ENCODE measurements at regions not wholly inside any gene's neighbourhood (a gene's known extent, or its start where the extent isn't known, plus 50 kb on each side); places are given as distances from the start of the nearest gene placed in this dataset.
A peak's percentile ranks its signal among the peaks of the same experiment; 100 is the strongest.

DNA sequence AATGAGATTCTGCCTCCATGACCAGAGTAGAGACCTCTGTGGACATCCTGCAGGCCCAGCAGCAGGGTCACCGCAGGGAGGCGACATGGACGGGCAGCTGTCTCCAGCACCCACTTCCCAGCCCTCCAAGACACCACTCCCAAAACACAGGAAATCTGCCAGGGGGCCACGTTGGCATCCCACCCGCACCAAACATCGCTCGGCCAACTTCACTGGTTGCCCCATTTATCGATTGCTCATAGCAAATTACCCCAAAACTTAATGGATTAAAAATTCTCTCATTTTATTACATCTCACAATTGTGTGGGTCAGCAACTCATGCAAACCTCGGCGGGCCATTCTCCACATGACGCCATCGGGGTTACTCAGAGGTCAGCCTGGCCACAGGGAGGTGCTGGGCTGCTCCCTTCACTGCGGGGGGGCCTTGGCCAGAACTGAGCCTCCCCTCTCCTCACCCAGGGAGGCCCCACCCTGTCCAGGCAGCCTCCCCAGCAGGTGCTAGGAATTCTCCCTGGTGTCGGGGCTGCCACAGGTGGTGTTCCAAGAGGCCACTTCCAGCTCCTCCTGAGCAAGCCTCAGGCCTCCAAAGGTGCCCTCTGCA, 420.7 kb upstream of the MYT1L start:
- Histone ChIP-seq H3K9me3 (no peaks in the 10 kb centered on the region), H3K27me3 (no peaks in the 10 kb centered on the region), H3K4me1 (no peaks in the 10 kb centered on the region), H3K4me3 (no peak overlapping the region), H3K36me3 (no peaks in the 10 kb centered on the region), H3K27ac (no peak overlapping the region)
- TF ChIP-seq, protein P1, sequence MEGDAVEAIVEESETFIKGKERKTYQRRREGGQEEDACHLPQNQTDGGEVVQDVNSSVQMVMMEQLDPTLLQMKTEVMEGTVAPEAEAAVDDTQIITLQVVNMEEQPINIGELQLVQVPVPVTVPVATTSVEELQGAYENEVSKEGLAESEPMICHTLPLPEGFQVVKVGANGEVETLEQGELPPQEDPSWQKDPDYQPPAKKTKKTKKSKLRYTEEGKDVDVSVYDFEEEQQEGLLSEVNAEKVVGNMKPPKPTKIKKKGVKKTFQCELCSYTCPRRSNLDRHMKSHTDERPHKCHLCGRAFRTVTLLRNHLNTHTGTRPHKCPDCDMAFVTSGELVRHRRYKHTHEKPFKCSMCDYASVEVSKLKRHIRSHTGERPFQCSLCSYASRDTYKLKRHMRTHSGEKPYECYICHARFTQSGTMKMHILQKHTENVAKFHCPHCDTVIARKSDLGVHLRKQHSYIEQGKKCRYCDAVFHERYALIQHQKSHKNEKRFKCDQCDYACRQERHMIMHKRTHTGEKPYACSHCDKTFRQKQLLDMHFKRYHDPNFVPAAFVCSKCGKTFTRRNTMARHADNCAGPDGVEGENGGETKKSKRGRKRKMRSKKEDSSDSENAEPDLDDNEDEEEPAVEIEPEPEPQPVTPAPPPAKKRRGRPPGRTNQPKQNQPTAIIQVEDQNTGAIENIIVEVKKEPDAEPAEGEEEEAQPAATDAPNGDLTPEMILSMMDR (IDR thresholded peaks at IDR 0.05 in 4 of 5, conservative IDR thresholded peaks at IDR 0.05 in 1 of 5): no peak
- no peak for TF ChIP-seq POLR2A (IDR thresholded peaks at IDR 0.05)
- in situ Hi-C loops (cut with MboI; ENCODE audit: low sequenced_read_pairs in 4 of 4): no loop called here
- ATAC-seq: no peak
- no peak for DNase-seq
- intact Hi-C loops (cut with DNase I; ENCODE audit: low total_unique reads): no loop called here

DNA sequence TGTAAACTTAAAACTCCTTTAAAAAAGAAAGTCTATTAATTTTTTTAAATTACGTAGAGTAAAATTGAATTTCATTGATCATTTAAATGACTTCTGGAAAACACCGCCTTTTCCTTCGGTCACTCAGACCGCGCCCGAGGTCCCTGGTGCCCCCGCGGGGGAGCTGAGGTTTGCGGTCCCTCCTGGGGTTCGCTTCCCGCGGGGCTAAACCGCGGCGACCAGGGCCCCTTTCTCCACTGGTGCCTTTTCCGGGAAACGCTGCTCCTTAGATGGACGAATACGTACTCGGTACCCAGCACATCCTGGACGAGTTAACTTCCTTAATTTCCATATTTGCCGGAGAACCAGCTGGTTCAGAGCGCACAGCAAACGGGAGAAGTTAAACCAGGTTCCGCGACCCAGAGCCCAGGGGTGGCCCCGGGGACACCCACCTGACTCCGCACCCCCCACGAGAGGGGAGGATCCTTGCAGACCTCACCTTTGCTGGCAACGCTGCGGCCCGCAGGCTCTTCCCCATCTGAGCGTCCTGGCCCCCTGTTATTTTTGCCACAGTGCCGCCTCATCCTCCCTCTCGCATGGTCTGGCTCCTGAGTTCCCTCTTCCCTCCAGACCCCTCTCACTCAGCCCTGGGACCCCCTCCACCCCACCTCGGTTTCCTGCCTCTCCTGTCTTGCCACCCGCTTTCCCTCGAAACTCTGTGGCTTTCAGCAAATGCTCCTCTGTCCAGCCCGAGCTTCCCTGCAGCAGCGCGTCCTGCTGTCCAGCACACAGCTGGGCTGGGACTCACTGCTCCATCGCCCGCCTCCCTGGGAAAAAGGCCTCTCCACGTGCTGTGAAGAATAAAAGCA, 420.0 kb upstream of the MYT1L start:
- no peak for ATAC-seq
- intact Hi-C loops (cut with DNase I; ENCODE audit: low total_unique reads): no loop called here
- H3K9me3 ChIP-seq: no peaks in the 10 kb centered on the region
- in situ Hi-C loops (cut with MboI; ENCODE audit: low sequenced_read_pairs in 4 of 4): no loop called here
- H3K27ac ChIP-seq: no peak overlapping the region
- H3K4me3 ChIP-seq: no peak overlapping the region
- no peaks in the 10 kb centered on the region for H3K4me1 ChIP-seq
- H3K36me3 ChIP-seq: no peaks in the 10 kb centered on the region
- H3K27me3 ChIP-seq: no peaks in the 10 kb centered on the region
- no peak for DNase-seq
- TF ChIP-seq, protein P1 (IDR thresholded peaks at IDR 0.05 in 4 of 5, conservative IDR thresholded peaks at IDR 0.05 in 1 of 5): no peak
- no peak for TF ChIP-seq POLR2A (IDR thresholded peaks at IDR 0.05)

DNA sequence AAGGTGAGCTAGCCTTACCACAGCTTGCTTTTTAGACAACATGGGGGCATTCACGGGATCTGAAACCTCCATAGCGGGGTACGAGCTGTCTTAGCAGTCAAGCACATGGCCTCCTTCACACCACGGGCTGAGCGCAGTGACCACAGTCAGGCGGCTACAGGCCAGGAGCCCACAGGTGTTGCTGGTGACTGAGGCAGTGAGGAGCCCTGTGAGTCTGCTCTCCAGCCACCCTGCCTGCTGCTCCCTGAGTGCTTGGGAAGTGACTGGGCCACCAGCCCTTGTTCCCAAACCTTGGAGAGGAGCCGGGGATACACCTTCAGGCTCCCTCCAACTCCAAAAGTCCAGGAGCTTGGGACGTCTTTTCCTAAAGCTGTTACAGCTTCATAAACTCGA, 418.1 kb upstream of the MYT1L start:
- no peaks in the 10 kb centered on the region for H3K36me3 ChIP-seq
- H3K27me3 ChIP-seq: no peaks in the 10 kb centered on the region
- no peaks in the 10 kb centered on the region for H3K4me1 ChIP-seq
- TF ChIP-seq POLR2A (IDR thresholded peaks at IDR 0.05): no peak
- TF ChIP-seq, protein P1 (IDR thresholded peaks at IDR 0.05 in 4 of 5, conservative IDR thresholded peaks at IDR 0.05 in 1 of 5): no peak
- H3K4me3 ChIP-seq: no peak overlapping the region
- in situ Hi-C loops (cut with MboI; ENCODE audit: low sequenced_read_pairs in 4 of 4): no loop called here
- intact Hi-C loops (cut with DNase I; ENCODE audit: low total_unique reads): no loop called here
- no peak overlapping the region for H3K27ac ChIP-seq
- peak in 1 of 2 donors; percentile 14 for ATAC-seq
- no peaks in the 10 kb centered on the region for H3K9me3 ChIP-seq
- DNase-seq: no peak

DNA sequence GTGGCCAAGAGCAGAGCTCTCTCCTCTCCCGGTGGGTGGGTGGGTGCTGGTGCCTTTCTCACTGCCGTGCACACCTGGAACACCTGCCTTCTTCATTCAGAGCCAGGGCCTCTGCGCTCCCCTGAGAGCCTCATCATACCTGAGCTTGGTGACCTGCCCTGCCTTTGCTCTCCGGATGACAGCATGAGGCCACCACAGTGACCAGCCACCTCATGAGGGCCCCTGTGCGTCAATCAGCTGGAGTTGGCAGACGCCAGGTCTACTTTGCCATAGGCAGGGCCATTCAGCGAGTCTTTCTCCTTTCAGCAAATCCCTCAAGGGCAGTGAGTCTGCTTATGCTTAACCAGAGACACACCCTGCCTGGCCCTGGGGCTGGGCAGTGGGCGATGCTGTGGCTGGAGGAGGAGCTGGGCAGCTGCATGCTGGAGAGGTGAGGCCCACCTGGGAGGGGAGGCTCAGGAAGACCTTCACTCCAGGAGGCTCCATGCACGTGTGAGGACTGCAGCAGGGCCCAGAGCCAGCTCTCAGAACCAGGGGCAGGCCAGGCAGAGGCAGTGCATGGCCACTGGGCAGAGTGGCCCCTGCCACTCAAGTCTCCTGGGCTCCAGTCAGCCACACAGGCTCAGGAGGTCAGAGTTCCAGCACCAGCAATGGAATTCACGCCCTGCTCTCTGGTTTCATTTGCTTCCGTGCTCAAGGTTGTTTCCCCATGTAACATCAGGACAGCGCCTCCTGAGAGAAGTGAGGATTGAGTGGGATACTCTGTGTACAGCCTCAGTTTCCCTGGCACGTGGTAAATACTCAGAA, 417.5 kb upstream of the MYT1L start:
- in situ Hi-C loops (cut with MboI; ENCODE audit: low sequenced_read_pairs in 4 of 4): no loop called here
- no peaks in the 10 kb centered on the region for H3K9me3 ChIP-seq
- H3K27me3 ChIP-seq: no peaks in the 10 kb centered on the region
- no peaks in the 10 kb centered on the region for H3K4me1 ChIP-seq
- peak in 1 of 2 donors; percentile 56 for ATAC-seq
- no peak overlapping the region for H3K4me3 ChIP-seq
- DNase-seq: no peak
- H3K36me3 ChIP-seq: no peaks in the 10 kb centered on the region
- TF ChIP-seq, protein P1 (IDR thresholded peaks at IDR 0.05 in 4 of 5, conservative IDR thresholded peaks at IDR 0.05 in 1 of 5): no peak
- TF ChIP-seq POLR2A (IDR thresholded peaks at IDR 0.05): no peak
- no peak overlapping the region for H3K27ac ChIP-seq
- intact Hi-C loops (cut with DNase I; ENCODE audit: low total_unique reads): no loop called here

Data from gastrocnemius medialis (tissue), 4 donors.